OCI-LY7 (cell line): ENCODE measurements at regions not wholly inside any gene's neighbourhood (a gene's known extent, or its start where the extent isn't known, plus 50 kb on each side); places are given as distances from the start of the nearest gene placed in this dataset.

Experiments used
- EZH2phosphoT487 ChIP-seq: fragments of 200-600 bp; sonication (generic); IDR thresholded peaks from 2 replicates; pipeline ENCODE4 v1.6.1; 2018; ENCODE audit warnings: low read depth, borderline replicate concordance, mild to moderate bottlenecking, mixed run types, antibody characterized with exemption, low read length, moderate library complexity, mixed read lengths
- TF ChIP-seq, protein P1 (sequence below): fragments of 200-600 bp; sonication (generic); conservative IDR thresholded peaks from 2 replicates; pipeline ENCODE4 v1.5.1; 2014; ENCODE audit warnings: mild to moderate bottlenecking, antibody characterized with exemption, low read length, moderate library complexity, mixed read lengths

DNA sequence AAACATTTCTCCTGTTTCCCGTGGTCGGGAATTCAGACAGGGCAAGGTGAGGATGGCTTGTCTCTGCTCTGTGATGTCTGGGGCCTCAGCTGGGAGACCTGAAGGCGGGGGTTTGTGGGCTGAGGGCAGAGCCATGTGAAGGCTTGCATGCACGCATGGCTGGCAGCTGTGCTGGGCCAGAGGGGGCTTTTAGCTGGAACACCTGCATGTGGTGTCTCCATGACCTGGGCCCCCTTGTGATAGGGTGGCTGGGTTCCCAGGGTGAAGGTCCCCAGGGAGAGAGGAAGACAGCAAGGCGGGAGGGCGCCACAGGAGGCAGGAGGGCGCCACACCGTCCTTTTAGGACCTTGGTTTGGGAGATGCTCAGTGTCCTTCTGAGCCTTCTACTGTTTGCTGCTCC is 101.6 kb upstream of the PRR23E start:
- TF ChIP-seq, protein P1, sequence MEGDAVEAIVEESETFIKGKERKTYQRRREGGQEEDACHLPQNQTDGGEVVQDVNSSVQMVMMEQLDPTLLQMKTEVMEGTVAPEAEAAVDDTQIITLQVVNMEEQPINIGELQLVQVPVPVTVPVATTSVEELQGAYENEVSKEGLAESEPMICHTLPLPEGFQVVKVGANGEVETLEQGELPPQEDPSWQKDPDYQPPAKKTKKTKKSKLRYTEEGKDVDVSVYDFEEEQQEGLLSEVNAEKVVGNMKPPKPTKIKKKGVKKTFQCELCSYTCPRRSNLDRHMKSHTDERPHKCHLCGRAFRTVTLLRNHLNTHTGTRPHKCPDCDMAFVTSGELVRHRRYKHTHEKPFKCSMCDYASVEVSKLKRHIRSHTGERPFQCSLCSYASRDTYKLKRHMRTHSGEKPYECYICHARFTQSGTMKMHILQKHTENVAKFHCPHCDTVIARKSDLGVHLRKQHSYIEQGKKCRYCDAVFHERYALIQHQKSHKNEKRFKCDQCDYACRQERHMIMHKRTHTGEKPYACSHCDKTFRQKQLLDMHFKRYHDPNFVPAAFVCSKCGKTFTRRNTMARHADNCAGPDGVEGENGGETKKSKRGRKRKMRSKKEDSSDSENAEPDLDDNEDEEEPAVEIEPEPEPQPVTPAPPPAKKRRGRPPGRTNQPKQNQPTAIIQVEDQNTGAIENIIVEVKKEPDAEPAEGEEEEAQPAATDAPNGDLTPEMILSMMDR, result no peak; the same call in 1 of the 2 replicates
- TF ChIP-seq EZH2phosphoT487, result no peak
